ENCODE measurements at regions not wholly inside any gene's neighbourhood (a gene's known extent, or its start where the extent isn't known, plus 50 kb on each side); places are given as distances from the start of the nearest gene placed in this dataset.
"Not testable (repeated sequence)": the region's sequence is repeated elsewhere in the genome, so short reads cannot be mapped to it uniquely, and the experiment has no call there.

DNA sequence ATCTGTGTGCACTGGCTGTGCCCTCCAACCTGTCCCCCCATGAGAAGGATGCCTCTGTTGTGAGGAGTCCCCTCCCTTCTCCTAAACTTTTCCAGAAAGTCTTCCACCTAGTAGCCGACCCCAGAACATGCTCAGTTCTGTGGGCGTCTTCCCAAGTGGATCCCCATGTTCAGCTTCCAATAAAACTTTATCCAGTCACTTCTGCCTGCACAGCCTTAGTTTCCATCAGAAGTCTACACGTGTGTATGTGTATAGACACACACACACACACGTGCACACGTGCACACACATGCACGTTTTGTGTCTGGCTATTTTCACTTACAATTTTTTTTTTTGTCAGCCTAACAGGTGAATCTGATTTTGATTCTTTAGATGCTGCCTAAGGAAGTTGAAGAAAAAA, 115.1 kb downstream of the RTP5 start:
- no peak for DNase-seq

- not testable (repeated sequence) for DNase-seq
Measured at GRCh38 chr2:241985161-241985985, 115.8 kb downstream of the RTP5 start.

DNA sequence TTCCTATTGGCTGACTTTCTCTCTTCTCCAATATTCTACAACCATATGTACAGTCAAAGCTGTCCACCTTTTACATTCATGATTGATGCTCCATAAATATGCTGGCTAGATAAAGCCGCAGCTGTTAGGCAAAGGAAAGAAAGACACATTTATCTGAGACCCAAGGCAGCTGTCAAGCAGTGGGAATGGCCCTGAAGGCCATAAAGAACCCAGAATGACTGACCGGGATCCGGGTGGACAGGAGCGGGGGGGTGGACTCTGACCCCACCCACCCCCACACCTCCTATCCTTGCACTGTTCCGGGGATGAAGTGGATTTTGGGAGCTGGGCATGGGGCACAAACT, 116.4 kb downstream of the RTP5 start:
- DNase-seq = no peak

GRCh38 chr2:241986836-241987641, 117.5 kb downstream of the RTP5 start:
- DNase-seq = no peak

DNA sequence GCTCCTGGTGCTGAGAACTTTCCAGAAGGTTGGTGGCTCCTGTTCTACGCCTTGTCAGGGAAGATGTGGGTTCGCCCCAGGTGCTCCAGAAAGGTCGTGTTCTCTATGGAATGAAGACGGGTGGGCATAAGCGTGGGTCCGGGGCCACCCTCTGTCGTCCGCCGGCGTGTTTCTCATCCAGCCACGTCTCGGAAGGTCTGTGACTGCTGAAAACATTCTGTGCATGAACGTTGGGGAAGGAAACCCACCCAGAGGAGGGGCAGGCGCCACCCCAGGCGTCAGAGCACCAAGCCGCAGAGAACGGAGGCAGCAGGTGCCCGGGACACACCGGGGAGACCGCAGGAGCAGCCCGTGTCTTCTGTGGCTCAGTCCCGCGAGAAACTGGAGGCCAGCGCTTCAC, 118.2 kb downstream of the RTP5 start:
- DNase-seq = no peak

- no peak for DNase-seq
Measured at GRCh38 chr2:241988146-241988545, 118.6 kb downstream of the RTP5 start.

DNA sequence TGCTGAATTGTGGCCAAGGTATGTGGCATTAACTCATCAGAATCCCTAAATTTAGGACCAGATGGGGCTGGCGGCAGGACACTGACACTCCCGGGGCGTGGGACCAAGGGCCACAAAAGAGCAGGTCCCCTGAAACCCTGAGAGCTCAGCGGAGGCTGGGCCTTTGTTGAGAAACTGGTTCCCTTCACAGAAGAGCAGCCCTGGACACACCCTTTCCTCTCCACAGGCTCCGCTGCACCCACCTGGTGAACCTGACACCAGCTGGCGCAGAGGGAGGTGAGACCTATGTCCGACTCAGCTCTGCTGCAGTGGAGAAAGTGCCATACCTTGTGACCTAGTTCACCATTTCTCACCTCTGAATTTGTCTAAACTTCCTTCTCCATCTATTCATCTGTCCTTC, 119.5 kb downstream of the RTP5 start:
- DNase-seq = no peak

DNA sequence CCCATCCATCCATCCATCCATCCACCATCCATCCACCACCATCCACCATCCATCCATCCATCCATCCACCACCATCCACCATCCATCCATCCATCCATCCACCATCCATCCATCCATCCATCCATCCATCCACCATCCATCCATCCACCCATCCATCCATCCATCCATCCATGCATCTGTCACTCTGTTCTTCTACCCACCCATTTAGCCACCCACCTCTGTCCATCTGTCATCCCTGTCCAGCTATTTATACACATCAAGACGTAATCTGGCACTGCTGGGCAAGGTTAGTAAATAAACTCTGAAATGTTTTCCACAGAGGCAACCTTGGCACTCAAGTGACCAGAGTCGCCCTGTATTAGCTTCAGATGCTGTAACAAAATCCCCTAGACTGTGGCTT, 120.9 kb downstream of the RTP5 start:
- DNase-seq = no peak

GRCh38 chr2:241991299-241991698, 121.8 kb downstream of the RTP5 start:
- no peak for DNase-seq

- no peak for DNase-seq
Measured at GRCh38 chr2:241992753-241993152, 123.2 kb downstream of the RTP5 start.

DNA sequence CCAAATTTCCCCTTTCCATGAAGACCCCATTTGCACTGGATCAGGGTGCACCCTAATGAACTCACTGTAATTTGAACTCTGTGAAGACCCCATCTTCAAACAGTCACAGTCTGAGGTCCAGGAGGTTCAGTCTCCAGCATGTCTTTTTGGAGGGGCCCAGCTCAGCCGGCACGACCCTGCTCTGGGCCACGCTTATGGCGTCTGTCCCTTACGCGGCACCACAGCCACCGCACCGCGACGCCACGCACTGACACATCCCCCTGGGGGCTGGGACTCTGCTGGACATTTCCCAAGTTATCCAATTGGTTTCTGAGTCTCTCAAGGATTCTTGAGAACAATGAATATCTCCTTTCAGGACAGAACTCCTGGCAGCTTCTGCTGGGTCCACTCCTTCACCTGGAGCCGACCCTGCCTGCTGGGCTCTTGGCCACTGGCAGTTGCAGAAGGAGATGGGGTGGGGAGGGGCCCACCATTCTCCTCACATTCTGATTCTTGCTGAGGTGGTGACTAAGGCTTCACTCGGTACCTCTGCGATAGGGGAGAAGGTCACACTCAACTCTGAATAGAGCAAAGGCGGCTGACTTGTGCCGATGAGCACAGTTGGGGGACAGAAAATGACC, 124.0 kb downstream of the RTP5 start:
- no peak for DNase-seq

- no peak for DNase-seq
Measured at GRCh38 chr2:241994086-241994485, 124.6 kb downstream of the RTP5 start.

DNA sequence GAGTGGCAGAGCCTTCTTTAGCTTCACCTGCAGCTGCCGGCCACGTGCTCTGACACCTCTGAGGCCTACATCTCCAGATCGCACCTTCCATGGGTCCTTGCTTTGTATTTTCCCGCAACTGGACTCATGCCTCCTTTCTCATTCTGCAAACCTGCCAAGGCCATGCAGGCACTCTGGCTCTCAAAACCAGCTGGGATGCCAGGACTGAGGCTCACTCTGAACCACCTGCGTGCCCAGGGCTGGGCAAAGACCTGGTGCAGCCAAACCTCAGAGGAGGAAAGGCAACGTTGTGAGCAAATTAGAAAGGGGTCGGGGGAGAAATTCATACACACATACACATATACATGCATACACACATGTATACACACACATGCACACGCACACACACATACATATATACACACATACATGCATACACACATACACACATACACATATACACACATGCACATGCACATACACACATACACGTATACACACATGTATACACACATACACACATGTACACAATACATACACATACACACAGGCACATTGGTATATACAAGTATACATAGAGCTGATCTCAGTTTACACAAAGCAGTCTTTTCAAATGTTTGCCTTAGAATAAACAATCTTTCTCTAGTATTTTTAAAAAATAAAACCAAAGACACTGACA, 125.2 kb downstream of the RTP5 start:
- DNase-seq = no peak

DNA sequence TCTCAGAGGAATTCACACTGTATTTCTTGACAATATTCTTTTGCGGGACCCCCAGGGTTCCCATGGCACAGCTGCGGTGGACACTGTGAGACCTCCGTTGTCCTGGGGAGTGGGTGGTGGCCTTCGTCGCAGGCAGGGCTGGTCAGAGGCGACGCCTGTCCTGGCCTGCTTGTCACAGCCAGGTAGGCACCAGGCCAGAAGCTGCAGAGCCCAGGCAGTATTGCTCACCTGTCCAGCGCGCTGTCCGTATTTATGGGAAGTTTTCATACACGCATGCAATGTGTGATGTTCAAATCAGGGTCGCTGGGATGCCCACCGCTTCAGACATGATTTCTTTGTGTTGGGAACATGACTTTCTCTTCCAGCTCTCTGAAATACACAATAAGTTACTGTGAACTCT, 126.6 kb downstream of the RTP5 start:
- DNase-seq = no peak

- no peak for DNase-seq
Measured at GRCh38 chr2:241997017-241997416, 127.5 kb downstream of the RTP5 start.

DNA sequence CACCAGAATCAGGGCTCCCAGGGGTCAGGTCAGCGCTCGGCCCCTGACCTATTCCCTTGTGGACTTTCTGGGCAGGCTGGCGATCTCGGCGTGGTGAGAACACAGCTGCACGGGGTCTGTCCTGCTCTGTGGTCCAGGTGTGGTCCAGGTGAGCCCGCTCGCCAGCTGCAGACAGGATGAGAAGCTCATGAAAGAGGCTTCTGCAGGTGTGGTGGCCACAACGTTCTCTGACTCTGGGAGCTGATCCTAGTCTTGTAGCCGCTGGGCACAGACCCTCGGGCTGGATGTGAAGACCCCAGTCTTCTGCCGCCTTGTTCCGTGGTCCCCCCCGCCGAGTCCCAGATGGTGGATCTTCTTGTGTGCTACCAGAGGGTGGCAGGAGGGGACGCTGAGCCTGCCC, 129.7 kb downstream of the RTP5 start:
- no peak for DNase-seq

DNA sequence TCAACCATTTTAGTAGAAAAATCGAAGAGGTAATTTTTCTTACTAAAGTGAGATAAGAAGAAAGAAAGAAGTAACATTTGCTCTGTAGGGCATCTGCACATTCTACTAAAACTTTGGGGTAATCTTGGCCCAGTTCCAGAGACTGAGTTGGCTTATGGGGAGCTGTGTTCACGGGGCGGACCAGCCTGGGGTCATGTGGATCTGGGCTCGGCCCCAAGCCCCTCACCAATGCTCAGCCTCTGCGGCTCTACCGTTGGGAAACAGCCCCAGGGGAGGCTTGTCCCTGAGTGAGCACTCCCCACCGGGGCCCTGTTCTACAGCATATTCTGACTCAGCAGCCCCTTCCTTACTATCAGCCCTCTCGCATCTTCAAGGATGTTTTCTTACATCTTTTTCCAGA, 132.3 kb downstream of the RTP5 start:
- DNase-seq = no peak

DNA sequence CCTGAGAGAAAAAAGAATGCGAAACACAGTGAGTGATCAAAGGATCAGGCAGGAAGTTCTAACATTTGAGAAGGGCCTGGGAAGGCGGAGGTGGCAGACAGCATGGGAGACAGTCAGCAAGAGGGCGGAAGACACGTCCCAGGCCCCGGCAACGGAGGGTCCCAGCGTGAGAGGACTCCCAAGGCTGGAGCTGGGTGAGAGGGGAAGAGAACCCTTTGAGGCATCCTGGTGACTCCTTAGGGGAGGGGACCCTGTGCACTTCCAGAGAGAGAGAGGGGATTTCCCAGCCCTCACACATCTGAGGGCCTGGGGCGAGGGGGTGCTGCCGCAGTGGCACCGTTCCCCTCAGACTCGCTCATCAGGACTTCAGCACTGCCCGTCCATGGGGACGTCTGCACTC, 133.4 kb downstream of the RTP5 start:
- no peak for DNase-seq

GRCh38 chr2:242004223-242004901, 134.8 kb downstream of the RTP5 start:
- no peak for DNase-seq

DNA sequence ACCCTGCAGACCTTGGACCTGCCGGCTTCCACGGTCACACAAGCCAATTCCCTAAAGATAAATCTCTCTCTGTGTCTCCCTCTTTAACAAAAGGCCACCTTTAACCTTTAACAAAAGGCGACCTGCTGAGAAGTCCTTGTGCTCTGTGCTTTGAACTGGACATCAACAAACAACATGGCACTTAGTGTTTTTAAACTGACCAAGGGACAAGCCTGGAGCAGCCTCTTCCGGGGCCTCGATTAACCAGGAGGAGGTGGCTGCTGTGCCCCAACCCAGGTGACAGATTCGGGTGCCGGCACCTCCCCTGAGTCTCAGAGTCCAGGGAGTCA, 135.3 kb downstream of the RTP5 start:
- no peak for DNase-seq

DNA sequence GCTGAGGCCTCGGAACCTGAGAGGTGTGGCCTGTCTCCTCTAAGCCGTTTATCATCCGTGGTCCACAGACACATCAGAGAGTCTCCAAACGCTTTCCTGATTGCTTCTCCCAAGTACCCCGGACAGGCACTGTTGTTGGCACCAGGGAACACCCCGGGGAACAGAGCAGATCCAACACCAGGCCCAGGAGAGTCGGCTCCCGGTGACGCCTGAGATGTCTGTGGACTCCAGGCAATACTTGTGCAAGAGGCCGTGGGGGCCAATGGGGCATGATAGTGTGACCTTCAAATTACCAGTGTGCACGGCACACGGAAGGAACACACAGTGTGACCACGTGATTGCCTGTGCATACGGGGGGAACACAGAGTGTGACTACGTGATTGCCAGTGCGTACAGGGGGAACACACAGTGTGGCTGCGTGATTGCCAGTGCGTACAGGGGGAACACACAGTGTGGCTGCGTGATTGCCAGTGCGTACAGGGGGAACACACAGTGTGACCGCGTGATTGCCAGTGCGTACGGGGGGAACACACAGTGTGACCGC, 136.6 kb downstream of the RTP5 start:
- not testable (repeated sequence) for DNase-seq

- not testable (repeated sequence) for DNase-seq
Measured at GRCh38 chr2:242008908-242009307, 139.4 kb downstream of the RTP5 start.

GRCh38 chr2:242009846-242010245, 140.3 kb downstream of the RTP5 start:
- not testable (repeated sequence) for DNase-seq

Measured in GF-D8 (cell line).